Central memory CD4-positive, alpha-beta T cell (primary cell): ENCODE measurements at regions not wholly inside any gene's neighbourhood (a gene's known extent, or its start where the extent isn't known, plus 50 kb on each side); places are given as distances from the start of the nearest gene placed in this dataset.

ENCODE experiments used
- DNase-seq: peaks from one replicate; pipeline ENCODE4 v3.0.0; 2022

DNA sequence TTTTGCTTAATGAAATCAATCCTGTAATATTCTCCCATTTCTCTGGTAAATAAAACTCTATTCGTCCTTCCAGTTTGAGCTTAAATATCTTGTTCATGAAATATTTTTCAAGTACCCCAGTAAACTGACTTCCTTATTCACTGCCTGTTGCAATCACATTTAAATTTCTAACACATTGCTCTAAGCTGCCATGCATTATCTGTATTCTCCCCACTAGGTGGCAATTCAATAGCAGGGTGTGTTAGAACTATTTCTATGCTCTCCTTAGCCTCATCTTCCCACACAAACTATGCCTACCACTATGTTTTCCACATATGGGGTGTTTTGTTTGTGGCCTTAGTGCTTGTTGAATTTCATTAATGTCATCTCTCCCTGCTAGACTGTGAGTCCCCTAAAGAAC is 377.1 kb upstream of the HS3ST1 start:
- DNase-seq = no peak

DNA sequence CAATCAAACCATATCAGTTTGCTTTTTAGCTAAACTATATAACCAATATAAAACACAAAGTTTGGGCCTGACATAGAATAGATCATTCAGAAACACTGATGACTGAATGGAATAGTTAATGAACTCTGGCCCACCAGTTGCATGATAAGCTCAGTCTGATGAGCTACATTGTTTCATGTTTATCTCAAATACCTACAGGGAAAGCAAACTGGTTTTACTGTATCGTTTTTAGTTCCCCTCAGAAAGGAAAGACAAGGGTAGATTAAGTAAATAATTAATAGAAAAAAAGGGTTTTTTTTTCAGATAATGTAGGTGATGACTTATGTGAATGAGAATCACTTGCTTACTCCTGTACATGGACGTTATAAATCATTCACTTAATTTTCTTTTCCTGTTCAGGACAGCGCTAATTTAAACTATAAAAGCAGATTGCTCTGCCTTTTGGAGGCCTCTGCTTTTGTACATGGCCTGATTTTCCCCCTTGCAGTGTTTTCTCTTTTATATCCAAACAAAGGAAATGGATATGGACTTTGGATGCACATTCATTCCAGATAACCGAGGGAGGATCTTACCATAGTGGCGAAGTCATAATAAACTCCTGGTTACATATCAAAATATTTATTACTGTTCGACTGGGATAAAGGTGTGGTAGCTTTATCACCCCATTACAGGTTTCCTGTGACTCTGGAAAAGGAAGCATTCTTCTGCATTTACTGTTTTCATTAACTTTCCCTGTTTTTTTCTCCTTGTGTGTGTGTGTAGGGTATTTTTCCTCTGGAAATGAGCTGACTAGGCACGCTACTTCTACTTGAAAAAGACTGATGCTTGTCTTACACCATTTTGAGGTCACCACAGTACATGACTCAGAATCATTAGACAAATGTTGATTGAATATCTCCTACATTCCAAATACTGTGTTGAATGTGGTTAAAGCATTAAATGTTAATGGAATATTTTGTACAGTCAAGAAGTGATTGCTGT is 373.1 kb upstream of the HS3ST1 start:
- DNase-seq = no peak

- no peak for DNase-seq
Measured at GRCh38 chr4:11799196-11799595, 370.5 kb upstream of the HS3ST1 start.

DNA sequence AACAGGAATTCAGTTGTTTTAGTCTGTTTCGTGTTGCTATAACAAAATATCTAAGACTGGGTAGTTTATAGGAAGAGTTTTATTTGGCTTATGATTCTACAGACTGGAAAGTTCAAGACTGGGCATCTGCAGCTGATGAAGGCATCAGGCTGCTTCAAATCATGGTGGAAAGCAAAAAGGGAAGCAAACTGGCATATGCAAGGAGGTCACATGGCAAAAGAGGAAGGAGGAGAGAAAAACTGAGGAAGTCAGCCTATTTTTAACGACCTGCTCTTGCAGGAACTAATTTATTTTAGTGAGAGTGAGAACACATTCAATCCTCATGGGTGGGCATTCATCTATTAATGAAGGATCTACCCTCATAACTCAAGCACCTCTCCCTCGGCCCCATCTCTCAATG is 363.1 kb upstream of the HS3ST1 start:
- no peak for DNase-seq

DNA sequence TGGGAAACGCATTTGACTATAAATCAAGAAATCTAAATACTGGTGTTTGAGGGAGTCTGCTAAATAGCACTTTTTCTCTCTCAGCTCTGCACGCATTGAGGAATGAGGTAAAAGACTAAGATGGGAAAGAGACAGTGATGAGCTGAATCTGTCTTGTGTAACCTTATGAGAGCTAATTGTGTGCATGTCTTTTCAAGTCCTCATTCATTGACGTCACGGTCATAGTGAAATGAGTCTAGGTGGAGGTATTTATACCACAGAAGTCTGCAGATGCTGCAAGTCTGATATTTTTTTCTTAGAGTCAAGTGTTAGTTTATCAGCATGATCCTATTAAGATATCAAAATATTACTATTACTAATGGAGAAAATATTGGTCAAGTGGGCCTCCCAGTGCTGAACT is 361.5 kb upstream of the HS3ST1 start:
- no peak for DNase-seq

DNA sequence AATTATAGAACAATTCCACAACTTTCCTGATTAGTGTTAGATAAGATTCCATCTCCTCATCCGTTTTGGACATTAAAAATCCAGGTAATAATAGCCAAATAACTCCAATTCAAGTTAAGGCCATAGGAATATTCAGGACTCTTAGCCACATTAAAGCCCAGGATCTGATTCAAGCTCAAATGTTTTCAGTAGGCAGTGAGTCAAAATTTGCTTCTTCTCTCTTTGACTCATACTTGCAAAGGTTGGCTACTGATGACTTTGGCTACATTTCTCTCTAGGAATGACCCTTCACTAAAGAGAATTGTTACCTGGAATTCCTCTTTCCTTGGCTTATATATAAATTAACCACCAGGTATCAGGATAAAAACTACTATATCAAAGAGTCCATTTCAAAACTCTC is 354.9 kb upstream of the HS3ST1 start:
- DNase-seq = no peak

DNA sequence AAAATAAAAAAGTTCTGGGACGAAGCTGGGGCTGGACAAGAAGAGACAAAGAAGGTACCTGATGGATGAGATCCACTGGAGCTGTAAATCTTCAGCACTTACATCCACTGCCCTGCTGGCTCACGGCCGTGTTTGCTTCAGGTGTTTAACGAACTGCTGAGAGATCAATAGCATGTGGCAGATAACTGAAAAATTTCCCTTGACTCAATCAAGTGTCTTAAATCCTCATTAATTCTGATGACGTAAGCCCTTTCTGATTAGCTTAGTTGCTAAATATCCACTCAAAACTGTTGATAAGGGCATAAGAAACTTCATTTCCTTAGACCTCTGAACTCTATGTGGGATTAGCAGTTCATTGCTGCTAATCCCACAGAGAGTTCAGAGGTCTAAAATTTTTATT is 354.2 kb upstream of the HS3ST1 start:
- no peak for DNase-seq

DNA sequence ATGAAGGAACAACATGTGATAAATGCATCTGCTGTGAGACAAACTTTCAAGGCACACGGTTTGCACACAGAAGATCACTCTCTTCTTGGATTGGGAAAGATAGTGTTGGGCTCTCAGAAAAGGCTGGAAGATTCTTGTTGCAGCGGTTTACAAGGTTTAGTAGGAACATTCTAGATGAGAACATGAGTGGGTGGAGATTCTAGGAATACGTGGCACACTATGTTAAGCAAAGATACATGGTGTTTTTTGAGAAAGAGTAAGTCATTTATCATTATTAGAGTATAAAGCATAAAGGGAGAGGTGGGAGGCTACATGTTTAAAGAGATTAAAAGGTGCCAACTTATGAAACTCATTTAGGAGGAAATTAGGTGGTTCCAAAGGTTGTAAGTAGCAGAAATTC is 348.8 kb upstream of the HS3ST1 start:
- no peak for DNase-seq

GRCh38 chr4:11774346-11774745 is 345.7 kb upstream of the HS3ST1 start:
- DNase-seq = no peak

DNA sequence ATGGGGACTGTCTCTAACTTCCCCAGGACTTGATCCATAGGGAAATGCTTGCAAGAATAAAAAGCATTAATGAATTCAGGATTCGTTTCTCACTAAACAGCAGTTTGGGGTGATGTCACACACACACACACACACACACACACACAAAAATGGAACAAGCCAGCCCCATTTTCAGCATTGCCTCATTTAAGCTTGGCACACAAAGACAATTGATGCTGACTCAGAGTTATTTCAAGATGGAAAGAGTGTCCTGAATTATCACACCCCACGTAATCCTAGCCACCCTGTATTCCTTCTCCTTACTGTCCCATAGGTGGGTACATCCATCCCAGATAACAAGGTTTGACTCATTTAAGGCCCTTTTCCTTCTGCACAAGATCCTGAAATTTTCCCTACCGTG is 345.1 kb upstream of the HS3ST1 start:
- no peak for DNase-seq

DNA sequence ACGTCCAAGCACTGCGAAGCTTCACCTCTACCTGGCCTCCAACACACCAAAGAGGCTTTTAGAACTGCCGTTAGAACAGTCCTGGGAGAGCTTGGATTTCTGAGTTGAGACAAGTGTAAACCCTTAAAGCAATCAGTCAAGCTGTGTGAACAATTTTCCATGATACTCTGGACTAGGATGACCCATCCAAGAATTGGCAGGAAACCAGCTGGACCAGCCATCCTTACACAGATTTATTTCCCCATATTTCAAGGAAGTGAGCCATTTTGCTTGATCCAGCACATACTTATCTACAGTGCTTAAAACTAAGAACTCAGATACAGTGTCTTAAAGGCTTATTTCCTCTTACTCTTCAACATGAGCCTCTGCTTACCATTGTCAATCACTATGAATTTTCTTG is 340.7 kb upstream of the HS3ST1 start:
- no peak for DNase-seq

GRCh38 chr4:11768251-11768972 is 339.7 kb upstream of the HS3ST1 start:
- no peak for DNase-seq

DNA sequence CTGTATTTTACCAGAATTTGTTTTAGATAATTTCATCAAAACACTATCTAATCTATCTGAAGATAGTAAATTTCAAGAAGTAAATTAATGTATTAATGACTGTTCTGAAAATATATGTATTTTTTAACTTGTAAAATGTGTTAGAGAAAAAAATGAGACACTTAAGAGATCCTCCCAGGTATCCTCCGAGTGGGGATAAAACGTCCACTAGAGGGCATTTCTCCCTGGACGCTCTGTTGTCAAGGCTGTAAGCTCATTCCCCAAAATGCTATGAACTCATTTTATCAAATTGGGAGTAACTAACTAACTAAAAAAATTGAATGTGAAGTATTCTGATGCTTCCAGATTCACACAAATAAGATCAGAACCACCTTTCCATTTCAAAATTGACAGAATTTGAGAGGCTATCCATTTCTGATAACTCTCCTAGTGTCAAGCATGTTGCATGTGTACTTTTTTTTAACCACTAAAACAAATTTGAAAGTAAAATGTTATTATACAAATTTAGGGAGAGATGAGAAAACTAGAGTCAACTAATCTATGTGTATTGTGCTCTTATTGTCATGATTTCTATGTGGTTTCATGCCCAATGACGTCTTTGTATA is 337.3 kb upstream of the HS3ST1 start:
- DNase-seq = no peak

GRCh38 chr4:11748164-11748872 is 319.6 kb upstream of the HS3ST1 start:
- DNase-seq = no peak

- DNase-seq = no peak
Measured at GRCh38 chr4:11746734-11747133, 318.0 kb upstream of the HS3ST1 start.

DNA sequence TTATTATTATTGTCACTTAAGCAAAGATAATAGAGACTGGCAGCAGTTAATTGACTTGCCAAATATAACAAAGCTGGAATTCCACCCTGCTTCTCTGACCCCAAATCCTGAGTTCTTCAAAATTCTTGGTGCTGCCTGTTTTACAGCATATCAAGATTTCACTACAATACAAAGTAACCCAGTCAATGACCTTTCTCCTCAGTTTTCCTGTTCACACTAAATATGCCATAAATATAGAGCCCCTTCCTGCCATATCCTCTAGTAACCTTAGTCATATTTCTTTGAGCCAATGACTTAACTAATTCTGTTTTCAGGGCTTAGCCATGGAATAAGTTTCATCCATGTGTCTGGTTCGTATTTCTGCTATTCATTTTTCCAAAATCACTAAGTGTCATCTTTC is 315.3 kb upstream of the HS3ST1 start:
- DNase-seq = no peak

DNA sequence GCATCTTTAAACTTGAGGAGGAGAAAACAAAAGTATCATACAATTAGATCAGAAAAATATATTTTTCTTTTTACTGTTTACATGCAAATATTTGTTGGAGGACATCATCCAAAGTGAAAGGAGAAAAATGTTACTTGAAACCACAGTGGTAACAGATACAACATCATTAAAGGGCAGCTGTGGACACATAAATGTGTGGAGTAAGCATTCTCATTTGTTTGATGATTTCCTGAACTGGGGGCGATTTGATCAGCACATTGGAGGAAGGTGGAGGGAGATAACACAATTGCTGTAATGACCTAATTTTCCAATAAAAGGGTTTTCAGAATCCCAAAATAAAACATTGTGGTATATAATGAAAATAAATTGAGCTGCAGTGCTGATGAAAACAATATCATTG is 314.5 kb upstream of the HS3ST1 start:
- DNase-seq = no peak

DNA sequence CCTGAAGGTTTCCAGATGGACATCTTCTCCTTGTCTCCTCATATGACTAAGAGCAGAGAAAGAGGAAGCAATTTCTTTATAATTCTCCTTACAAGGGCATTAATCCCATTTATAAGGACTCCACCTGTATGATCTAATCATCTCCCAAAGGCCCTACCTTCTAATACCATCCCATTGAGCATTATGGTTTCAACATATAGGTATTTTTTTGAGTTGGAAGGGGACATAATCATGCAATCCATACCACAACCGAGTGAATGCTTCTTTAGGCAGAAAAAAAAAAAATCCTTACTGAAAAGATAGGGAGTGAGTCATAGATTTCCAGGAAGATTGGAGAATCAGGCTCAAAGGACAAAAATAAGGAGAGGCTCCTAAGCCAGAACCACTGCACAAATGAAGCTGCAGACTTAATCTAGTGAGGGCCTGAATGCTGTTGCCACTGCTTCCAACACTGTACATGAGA is 312.5 kb upstream of the HS3ST1 start:
- no peak for DNase-seq

DNA sequence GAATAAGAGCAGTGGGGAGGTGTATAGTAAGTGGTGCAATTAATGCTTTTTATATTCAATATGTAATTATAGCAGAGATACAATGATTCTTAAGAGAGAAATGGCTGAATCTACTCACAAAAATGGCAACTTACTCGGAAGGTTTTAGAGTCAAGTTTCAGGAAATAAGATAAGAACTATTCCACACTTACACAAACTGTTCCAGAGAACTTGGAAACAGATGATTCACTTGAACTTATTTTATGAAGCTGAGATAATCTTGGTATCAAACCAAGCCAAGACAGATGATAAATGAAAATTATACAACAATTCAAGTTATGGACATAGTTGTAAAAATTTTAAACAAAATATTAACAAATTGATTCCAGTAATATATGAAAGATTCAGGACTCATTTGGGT is 311.3 kb upstream of the HS3ST1 start:
- DNase-seq = no peak

DNA sequence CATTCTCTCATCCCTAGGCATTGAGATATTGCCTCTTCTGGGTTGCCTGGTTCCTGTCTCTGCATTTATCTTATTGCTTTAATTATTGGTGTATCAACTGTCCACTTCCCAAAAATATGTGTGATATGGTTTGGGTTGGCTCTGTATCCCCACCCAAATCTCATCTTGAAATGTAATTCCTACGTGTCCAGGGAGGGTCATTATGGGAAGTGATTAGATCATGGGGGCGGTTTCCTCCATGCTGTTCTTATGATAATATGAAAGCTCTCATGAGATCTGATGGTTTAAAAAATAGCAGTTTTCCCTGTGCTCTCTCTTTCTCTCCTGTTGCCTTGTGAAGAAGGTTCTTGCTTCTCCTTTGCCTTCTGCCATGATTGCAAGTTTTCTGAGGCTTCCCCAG is 308.3 kb upstream of the HS3ST1 start:
- no peak for DNase-seq

DNA sequence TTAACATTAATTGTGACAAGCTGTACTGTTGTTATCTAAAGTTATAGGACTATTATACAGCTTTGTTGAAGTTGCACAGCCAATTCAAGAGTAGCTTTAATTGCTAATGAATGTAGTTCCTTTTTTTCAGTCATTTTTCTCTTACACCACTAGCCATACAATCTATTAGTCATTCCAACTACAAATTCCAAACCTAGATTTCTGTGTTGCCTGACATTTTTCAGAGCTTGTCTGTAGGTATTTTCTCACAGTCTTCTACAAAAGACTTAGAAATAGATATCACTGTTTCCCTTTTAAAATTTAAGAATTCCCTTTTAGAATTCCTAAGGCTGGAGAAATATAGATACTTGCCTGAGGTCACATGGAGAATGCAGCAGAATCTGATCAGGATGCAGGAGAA is 307.0 kb upstream of the HS3ST1 start:
- no peak for DNase-seq

DNA sequence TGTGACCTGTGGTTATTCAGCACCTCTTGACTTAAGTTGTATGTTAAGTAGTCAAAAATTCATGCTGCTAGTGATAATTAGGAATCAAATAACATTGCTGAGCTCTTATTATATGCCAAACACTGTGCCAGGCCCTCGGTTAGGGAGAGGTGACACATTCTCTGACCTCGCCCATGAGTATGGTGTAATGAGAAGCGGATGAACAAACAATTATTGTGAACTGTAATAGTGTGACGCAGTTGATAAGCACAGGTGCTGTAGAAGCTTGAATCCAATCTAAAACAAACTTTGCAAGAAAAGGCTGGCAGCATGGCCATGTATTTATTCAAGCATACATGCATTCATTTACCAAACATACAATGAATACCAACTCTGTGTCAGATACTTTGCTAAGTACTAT is 303.5 kb upstream of the HS3ST1 start:
- DNase-seq = no peak

DNA sequence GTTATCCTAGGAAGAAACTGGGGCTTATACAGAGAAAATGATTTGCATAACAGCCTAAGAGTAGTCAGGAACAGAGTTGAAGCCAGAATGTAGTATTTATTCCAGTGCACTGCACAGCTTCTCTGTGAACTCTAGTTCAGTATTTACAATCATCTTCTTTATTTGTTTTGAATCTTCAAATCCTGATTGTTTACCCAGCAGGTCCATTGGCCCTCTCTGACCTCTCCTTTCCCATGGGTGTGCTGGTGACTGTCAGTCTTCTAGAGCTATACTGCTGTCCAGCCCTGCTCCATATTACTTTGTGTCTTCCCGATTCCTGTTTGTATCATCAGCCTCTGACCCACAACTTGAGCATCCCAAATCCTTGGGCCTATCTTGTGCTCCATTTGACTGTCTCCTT is 301.9 kb upstream of the HS3ST1 start:
- no peak for DNase-seq
